Endothelial cell of umbilical vein (primary cell): ENCODE measurements at regions not wholly inside any gene's neighbourhood (a gene's known extent, or its start where the extent isn't known, plus 50 kb on each side); places are given as distances from the start of the nearest gene placed in this dataset.

Experiments used
- BruUV-seq: library from RNA; stranded (reverse); fragments of 400-500 nt; replicated peaks from 2 replicates; lab custom pipeline; 2021; lab: Mats Ljungman, UMichigan
- CTCF ChIA-PET: fragments of 300-600, 350-600 bp; sonication (Branson Sonifier 250); formaldehyde crosslinking; loops from one replicate; lab custom pipeline; 2021; ENCODE audit warnings: antibody characterized with exemption, inconsistent platforms; lab: Charles Lee
- POLR2A ChIA-PET: fragments of 300-600, 350-600 bp; sonication (Branson Sonifier 250); formaldehyde crosslinking; loops from one replicate; lab custom pipeline; 2021; ENCODE audit warnings: antibody characterized with exemption, inconsistent platforms; lab: Charles Lee
- DNase-seq: peaks from one replicate; pipeline ENCODE4 v3.0.0-alpha.2; 2011; ENCODE audit warnings: low read depth, low spot score
- FAIRE-seq: peaks from 2 replicates; lab custom pipeline; 2011; peaks lifted over from hg19 to GRCh38; lab: Jason Lieb, UNC
- H2AFZ ChIP-seq: 2 replicates; pipeline ENCODE4 v1.6.0; 2012; ENCODE audit warnings: low read depth, low read length, control low read depth, inconsistent platforms
- H3K27ac ChIP-seq: 2 replicates; pipeline ENCODE4 v1.5.1; 2011; ENCODE audit warnings: low read depth, mild to moderate bottlenecking, control low read depth, low read length, moderate library complexity; ENCODE audit not compliant: insufficient read depth
- H3K27me3 ChIP-seq, 2 experiments: 2 replicates each; pipeline versions ENCODE4 v1.6.0 to v1.6.1; 2011; ENCODE audit warnings: low read length in 2 of 2, mixed read lengths in 1 of 2; ENCODE audit not compliant: control insufficient read depth in 2 of 2, insufficient read depth in 2 of 2
- H3K36me3 ChIP-seq, 2 experiments: 2 replicates in 1 of 2; 3 replicates in 1 of 2; pipeline ENCODE4 v1.5.1; 2011; ENCODE audit warnings: low read length in 2 of 2, mild to moderate bottlenecking in 1 of 2, moderate library complexity in 1 of 2; ENCODE audit not compliant: control insufficient read depth in 2 of 2, insufficient read depth in 2 of 2; ENCODE audit errors: extremely low read depth in 1 of 2
- H3K4me1 ChIP-seq: 3 replicates; pipeline ENCODE4 v1.5.1; 2011; ENCODE audit warnings: mild to moderate bottlenecking, low read length; ENCODE audit not compliant: control insufficient read depth, insufficient read depth; ENCODE audit errors: extremely low read depth
- H3K4me2 ChIP-seq: 2 replicates; pipeline ENCODE4 v1.6.1; 2011; ENCODE audit warnings: low read length, control low read depth, mixed read lengths; ENCODE audit not compliant: insufficient read depth
- H3K4me3 ChIP-seq, 3 experiments: fragments of 200-600 bp in 1 of 3; sonication (generic), shearing (Covaris generic) in 1 of 3; replicated peaks in 1 of 3; 2 replicates each; pipeline ENCODE4 v1.5.1; 2011 to 2016; ENCODE audit warnings: control low read depth in 3 of 3, low read length in 3 of 3, mild to moderate bottlenecking in 2 of 3, inconsistent platforms in 1 of 3, low read depth in 1 of 3, moderate library complexity in 1 of 3; ENCODE audit not compliant: insufficient read depth in 1 of 3
- H3K79me2 ChIP-seq: 2 replicates; pipeline ENCODE4 v1.6.0; 2012; ENCODE audit warnings: low read length, inconsistent platforms; ENCODE audit not compliant: control insufficient read depth, insufficient read depth
- H3K9ac ChIP-seq: replicated peaks from 2 replicates; pipeline ENCODE3; 2011; ENCODE audit warnings: low read length, control low read depth; ENCODE audit not compliant: insufficient read depth; ENCODE audit errors: extremely low read depth
- H3K9me1 ChIP-seq: replicated peaks from 3 replicates; pipeline ENCODE4 v1.6.0; 2011; ENCODE audit warnings: mild to moderate bottlenecking, low read length; ENCODE audit not compliant: control insufficient read depth, insufficient read depth; ENCODE audit errors: extremely low read depth
- H3K9me3 ChIP-seq: replicated peaks from 2 replicates; pipeline ENCODE4 v1.5.1; 2012; ENCODE audit warnings: low read length, inconsistent platforms; ENCODE audit not compliant: control insufficient read depth, insufficient read depth
- H4K20me1 ChIP-seq: replicated peaks from 2 replicates; pipeline ENCODE3; 2011; ENCODE audit warnings: mild to moderate bottlenecking, low read length; ENCODE audit not compliant: control insufficient read depth, insufficient read depth; ENCODE audit errors: extremely low read depth
- GATA2 ChIP-seq: IDR thresholded peaks from 2 replicates; pipeline ENCODE4 v1.7.0; 2011; ENCODE audit warnings: low read depth, mild to moderate bottlenecking, moderate library complexity, mixed read lengths, low read length; ENCODE audit not compliant: insufficient read length, insufficient read depth
- MAX ChIP-seq: IDR thresholded peaks from 2 replicates; pipeline ENCODE4 v1.6.1; 2011; ENCODE audit not compliant: insufficient read depth, insufficient read length
- POLR2A ChIP-seq: IDR thresholded peaks from 2 replicates; pipeline ENCODE4 v1.6.1; 2012; ENCODE audit warnings: low read depth, mild to moderate bottlenecking, control low read depth, low read length
- POLR2AphosphoS5 ChIP-seq: IDR thresholded peaks from 2 replicates; pipeline ENCODE4 v1.6.1; 2012; ENCODE audit warnings: low read depth, mild to moderate bottlenecking, control low read depth, low read length, moderate library complexity; ENCODE audit not compliant: insufficient read depth
- dilution Hi-C: fragments of 300-500 bp; cut with MboI; formaldehyde crosslinking; loops from one replicate; pipeline ENCODE4 v1.15.0; 2019; ENCODE audit warnings: low sequenced_read_pairs; ENCODE audit not compliant: extremely low pct_ligation_motif_present
- intact Hi-C: fragments of 100-400 bp; cut with micrococcal nuclease; formaldehyde crosslinking; loops from one replicate; pipeline ENCODE4 v1.10.0; 2022

GRCh38 chr18:22710673-22711191 lies 222.4 kb upstream of the RBBP8 start:
- no TSS peak for BruUV-seq
- TF ChIP-seq MAX, result no peak

GRCh38 chr18:22711192-22711685 lies 221.9 kb upstream of the RBBP8 start:
- Histone ChIP-seq H3K9me1 (no peaks in the 10 kb centered on the region), H3K36me3 (no peaks in the 10 kb centered on the region), H3K9me3 (no peaks in the 10 kb centered on the region), H3K4me2 (peak overlapping the region; percentile 97), H2AFZ (peak overlapping the region; percentile 100), H3K4me3 (peak overlapping the region; percentile 46 to 88 (median 79)), H3K79me2 (no peaks in the 10 kb centered on the region), H3K9ac (peak overlapping the region; percentile 76), H3K27ac (peak overlapping the region; percentile 36), H3K4me1 (peaks cover 10% of the 10 kb centered on the region), H3K27me3 (peaks cover 5 to 8% of the 10 kb centered on the region in 2 experiments), H4K20me1 (no peaks in the 10 kb centered on the region)
- intact Hi-C loops (no loop called here), dilution Hi-C loops (no loop called here)
- FAIRE-seq (no peak), DNase-seq (peak; percentile 60)
- ChIA-PET POLR2A (no interaction called here), CTCF (interaction anchor here (0.8 to 1.5 kb wide), 5 partner anchors 88 to 714 kb away, joined by 3 to 6 read pairs (median 6); no protein-coding TSS in a partner anchor)
- BruUV-seq, result no TSS peak
- TF ChIP-seq GATA2 (no peak), MAX (no peak), POLR2A (no peak), POLR2AphosphoS5 (no peak)

More at GRCh38 chr18:22710673-22711191, 222.4 kb upstream of the RBBP8 start:
- Histone ChIP-seq H4K20me1 (no peaks in the 10 kb centered on the region), H3K9me1 (no peaks in the 10 kb centered on the region), H3K9ac (peak overlapping the region; percentile 76), H3K27ac (peak overlapping the region; percentile 36), H3K4me3 (peak overlapping the region; percentile 46 to 88 (median 79)), H3K79me2 (no peaks in the 10 kb centered on the region), H3K36me3 (no peaks in the 10 kb centered on the region), H3K27me3 (peaks cover 2 to 6% of the 10 kb centered on the region in 2 experiments), H3K9me3 (no peaks in the 10 kb centered on the region), H3K4me1 (peaks cover 10% of the 10 kb centered on the region), H3K4me2 (peak overlapping the region; percentile 97), H2AFZ (peak overlapping the region; percentile 100)
- CTCF ChIA-PET, result interaction anchor here (1.3 to 1.5 kb wide), 3 partner anchors 88 to 713 kb away, joined by 6 read pairs; no protein-coding TSS in a partner anchor
- no peak for FAIRE-seq
- POLR2A ChIA-PET, result no interaction called here
- intact Hi-C loops (no loop called here), dilution Hi-C loops (no loop called here)
- DNase-seq, result peak; percentile 54
